GM21576 (cell line): ENCODE measurements at regions not wholly inside any gene's neighbourhood (a gene's known extent, or its start where the extent isn't known, plus 50 kb on each side); places are given as distances from the start of the nearest gene placed in this dataset.
"Not testable (repeated sequence)": the region's sequence is repeated elsewhere in the genome, so short reads cannot be mapped to it uniquely, and the experiment has no call there.

ENCODE experiments used
- ATAC-seq: cut with Tn5 transposase; IDR thresholded peaks from one replicate; pipeline ENCODE4 v1.9.1; 2021; ENCODE audit warnings: mild to moderate bottlenecking, moderate library complexity; ENCODE audit not compliant: unreplicated experiment

DNA sequence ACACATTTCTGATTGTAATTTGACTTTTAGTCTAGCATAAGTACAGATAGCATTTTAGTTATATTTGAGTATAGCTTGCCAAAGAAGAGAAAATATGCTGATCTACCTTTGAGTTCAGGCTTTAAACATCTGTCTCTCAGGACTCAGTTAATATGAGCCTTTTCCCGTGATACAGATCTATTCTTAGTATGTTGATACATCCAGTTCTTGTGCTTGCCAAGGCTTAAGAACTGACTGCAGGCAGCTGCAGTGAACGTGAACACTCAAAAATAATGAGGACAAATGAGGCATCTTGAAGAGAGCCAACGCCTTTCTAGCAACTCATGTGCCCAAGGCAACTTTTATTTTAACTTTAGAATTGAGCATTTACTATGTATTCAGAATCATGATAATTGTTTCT lies 325.5 kb downstream of the SI start:
- ATAC-seq = no peak

DNA sequence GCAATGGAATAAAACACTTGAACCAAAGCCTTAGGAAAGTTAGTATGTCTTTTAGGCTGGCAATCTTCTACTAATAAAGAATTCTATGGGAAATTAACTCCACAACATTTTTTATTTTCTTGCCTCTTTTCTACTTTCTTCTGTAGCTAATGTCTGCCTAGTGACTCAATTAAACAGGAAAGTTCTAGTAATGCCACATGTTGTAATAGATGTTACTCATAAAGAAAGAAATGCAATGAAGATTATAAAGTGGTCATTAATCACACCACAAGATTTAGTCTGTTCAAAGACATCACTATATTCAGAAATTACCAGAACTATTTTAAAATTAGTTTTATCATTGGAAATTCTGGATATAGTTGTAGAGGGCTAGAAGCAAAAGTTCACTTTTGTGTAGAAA lies 329.7 kb downstream of the SI start:
- no peak for ATAC-seq

DNA sequence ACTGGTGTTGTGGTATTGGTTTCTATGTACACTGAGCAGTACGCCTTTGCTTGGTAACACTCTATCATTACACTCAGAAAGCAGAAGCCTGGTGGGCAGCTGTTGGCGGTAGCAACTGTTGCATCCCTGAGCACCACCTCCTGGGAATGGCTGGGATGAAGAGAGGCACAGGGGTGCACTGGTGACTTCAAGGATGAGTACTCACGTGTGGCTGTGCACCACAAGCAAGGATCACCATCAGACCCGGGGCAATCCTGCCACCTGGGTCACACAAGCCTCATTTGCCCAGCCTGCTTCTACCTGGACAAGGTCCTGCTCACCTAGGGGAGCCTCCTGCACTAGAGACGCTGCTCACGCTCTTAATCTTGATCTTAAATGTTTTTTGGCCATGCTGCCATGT lies 336.4 kb downstream of the SI start:
- ATAC-seq = no peak

DNA sequence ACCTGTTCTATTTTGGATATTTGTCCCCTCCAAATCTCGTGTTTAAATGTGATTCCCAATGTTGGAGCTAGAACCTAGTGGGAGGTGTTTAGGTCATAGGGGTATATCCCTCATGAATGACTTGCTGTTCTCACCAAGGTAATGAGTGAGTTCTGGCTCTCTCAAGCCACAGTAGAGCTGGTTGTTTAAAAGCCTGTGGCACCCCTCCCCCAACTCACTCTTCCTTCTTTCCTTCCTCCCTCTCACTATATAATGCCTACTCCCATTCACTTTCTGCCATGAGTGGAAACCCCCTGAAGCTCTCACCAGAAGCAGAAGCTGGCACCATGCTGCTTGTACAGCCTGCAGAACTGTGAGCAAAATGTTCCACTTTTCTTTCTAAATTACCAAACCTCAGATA lies 341.1 kb downstream of the SI start:
- no peak for ATAC-seq

DNA sequence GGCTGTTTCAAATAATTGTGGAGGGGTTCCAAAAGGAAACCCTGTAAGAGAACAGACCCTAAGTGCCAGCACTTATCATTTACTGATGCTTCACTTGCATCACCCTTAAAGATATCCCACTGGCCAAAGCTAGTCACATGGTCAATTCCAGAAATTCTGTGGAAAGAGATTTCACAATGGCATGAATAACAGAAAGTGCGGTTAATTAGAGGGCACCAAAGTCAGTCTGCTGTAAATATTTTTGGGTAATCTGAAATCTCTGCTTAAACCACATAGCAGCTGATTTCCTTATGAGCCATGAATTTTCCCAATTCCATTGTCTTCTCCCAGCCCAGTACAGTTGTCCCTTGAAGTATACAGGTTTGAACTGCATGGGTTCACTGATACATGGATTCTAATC lies 346.1 kb downstream of the SI start:
- no peak for ATAC-seq

DNA sequence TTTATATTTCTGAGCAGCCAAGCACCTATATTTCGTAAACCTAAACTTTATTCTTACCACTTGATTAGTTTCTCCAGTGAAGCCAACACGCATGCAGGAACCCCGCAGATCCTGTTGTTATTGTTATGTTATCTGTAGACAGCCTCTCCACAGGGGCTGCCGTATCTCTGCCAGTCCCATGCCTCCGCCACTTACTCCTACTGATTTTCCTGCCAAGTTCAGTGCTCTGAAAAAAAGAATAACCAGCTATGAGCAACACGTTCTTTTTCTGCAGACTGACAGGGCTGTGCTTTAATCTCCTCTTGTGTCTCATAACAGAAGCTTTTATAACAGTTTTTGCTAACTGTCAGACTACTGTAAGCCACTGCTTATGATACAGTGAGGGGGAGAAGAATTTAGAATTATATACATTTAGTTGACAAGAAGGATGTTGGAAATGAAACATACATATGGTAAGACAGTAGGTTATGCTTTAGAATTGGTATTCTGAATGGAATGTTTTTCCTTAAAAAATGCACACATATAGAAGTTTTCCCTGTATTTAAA lies 347.4 kb downstream of the SI start:
- no peak for ATAC-seq

DNA sequence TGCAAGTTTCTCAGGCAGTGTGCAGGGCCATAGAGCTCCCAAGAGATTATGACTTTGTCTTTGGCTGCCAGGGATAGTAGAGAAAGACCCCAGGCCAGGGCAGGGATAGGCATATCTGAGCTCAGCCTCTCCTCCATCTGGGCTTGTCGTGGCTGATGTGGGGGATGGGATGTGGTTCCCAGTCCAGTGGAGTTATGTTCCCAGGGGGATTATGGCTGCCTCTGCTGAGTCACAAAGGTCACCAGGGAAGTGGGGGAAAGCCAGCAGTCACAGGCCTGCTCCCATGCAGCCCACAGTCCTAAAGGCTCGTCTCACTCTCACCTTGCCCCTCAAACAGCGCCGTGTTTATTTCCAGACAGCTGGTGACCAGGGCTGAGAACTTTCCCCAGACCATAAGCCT lies 354.9 kb downstream of the SI start:
- ATAC-seq = no peak

DNA sequence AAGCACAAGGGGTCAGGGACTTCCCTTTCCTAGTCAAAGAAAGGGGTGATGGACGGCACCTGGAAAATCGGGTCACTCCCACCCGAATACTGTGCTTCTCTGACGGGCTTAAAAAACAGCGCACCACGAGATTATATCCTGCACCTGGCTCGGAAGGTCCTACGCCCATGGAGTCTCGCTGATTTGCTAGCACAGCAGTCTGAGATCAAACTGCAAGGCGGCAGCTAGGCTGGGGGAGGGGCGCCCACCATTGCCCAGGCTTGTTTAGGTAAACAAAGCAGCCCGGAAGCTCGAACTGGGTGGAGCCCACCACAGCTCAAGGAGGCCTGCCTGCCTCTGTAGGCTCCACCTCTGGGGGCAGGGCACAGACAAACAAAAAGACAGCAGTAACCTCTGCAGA lies 375.5 kb downstream of the SI start:
- not testable (repeated sequence) for ATAC-seq

DNA sequence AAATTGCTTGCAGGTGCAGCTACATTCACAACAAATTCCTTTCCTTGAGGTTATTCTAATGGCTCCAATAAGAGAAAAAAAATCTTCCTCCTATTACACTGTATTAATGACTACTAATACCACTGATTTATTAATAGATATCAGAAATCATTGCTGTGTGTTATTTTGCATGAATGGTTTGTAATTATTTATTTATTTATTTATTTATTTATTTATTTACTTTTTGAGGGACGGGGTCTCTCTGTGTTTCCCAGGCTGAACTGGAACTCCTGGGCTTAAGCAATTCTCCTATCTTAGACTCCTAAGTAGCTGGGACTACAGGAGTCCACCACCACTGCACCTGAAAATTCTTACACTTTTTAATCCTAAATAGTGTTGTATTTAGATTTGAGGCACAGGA lies 390.4 kb downstream of the SI start:
- ATAC-seq = no peak

DNA sequence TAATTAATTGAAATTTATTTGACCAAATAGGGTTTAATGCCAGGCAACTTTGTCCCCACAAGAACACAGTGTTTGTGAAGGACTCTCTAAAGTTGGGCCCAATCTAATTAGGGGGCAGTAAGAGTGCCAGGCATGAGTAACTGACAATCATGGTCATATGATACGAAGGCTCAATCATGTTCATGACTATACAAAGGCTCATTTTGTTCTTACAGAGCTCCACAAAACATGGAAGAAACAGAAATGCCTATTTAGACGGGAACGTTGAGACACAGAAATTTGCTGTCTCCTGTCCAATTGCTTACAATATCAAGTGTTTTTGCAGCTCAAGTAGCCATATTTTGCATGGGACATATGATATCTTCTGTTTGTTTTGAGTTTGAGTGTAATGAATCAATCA lies 391.1 kb downstream of the SI start:
- no peak for ATAC-seq

DNA sequence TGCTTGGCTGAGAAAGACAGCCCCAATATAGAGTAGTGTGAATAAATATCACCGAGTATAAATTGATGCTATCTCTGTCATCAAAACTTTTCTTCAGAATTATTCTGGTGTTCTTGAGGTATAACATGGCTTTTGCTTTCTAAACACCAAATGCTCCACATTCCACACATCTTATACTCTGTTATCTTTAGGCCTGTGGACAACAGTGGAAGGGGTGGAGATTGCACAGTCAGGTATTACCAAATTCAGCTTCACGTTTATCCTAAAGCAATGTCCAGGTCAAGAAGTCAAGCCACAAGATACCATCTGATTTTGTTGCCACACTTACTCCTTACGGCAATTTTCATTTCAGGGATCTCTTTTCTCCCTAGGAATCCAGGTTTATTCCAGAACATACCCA lies 394.8 kb downstream of the SI start:
- ATAC-seq = no peak

DNA sequence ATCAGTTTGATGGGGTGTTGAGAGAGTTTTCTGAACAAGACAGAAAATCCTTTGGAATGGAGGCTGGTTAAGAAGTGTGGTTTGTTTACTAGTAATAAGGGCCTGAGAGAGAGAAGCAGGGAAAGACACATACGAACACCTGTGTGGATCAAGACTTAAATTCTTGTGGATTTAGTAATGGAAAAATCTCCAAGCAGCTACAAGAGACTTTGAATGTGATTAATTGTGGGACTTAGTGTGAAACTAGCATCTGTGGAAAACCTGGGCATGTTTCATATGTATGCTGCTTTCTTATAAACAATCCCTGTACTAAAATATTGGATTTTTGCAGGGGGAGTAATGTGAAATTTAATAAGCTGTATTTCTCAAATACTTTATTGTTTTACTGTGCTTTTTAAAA lies 399.1 kb downstream of the SI start:
- no peak for ATAC-seq

DNA sequence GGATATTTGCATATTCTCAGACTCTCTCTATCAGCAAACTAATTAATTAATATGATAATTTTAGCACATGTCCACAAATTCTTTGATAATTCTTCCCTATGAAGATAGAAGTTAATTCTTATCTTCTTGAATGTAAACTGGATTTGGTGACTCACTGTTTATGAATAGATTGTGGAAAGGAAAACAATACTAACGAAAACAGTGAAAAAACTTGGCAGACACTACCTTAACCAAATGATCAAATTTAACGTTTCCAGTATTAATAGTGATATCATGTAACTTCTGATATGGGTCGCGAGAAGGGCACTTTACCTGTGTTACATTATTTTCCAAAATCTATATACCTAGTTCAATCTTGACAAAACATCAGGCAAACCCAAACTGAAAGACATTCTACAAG lies 401.0 kb downstream of the SI start:
- ATAC-seq = no peak

DNA sequence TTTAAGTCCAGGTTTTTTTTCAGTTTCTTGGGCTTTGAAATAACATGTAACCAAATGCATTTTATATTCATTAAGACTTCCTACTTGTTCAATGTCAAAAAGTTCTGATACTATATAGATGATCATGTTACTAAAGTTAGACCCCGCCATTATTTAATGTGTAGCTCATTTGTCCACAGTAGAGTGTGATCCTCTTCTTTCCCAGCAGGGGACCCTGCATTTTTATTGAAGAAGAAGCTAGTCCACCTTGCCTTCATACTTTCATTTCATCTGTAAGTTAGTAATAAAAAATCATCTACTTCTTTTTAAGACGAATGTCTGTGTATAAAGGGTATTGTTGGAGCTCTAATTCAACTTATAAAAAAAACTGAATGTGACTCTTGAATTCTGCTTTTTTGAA lies 404.6 kb downstream of the SI start:
- no peak for ATAC-seq

DNA sequence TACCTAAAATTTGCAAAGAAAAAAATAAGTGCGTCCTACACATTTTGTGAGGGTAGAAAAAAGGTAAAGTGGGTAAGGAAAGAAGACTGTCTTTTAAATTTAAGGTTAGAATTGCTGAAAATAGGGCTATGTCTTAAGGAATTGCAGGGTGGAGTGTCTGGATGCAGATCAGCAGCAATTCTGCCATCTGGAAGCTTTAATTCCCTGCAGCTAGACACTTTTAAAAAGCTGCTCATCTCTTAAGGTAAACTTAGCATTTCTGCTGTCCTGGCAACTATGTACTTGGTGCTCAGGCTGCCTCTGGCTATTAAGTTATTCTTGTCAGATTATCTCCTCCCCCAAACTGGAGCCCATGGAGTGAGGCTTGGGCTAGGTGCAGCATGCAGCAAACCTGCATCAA lies 420.2 kb downstream of the SI start:
- ATAC-seq = no peak

DNA sequence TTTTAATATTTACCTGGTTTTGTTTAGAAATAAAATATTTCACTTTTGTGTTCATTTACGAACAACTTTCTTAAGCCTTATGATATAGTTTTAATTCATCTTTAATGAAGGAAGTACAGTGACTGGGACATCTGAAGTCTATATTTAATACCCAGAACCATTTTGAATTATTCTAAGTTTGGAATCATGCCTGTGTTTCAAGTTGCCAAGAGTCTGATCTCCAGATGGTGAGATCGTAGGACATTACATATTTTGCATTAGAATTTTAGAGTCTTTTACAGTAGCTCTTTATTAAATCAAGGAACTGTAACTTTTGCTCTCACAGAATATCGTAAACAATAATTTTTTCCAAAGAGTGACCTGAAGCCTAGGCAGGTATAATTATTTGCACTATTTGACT lies 420.7 kb downstream of the SI start:
- ATAC-seq = no peak

DNA sequence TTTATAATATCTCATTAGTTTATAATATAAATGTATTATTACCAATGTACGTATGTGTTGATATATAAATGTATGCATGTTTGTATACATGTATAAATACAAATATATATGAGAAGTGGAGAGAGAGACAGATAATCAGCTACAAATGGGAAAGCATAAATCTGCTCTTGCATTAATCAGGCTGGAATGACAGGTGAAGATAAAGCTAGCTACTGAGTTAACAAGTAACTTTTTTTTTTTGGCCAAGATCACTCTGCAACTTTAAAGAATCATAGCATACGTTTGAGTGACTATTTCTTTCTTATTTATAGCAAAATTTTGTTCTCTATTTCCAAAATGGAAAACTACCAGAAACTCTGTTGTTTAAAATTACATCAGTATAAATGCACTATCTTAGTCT lies 422.8 kb downstream of the SI start:
- no peak for ATAC-seq

DNA sequence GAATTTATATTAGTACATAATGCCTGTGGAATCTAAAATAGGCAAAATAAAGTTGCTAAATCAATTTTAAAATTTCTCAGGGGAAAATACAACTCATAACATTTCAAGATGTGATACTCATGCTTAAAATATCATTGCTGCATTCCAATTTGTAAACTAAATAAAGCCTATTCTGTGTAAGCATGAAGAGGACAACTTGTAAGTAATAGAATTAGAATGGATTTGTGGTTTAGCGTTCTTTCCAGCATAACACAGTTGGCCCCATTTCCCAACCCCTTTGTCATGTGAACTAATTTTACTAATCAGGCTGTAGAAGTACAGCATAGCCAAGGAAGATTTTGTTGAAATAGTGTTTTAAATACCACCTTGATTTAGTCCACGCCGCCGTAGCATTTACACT lies 437.2 kb downstream of the SI start:
- no peak for ATAC-seq

DNA sequence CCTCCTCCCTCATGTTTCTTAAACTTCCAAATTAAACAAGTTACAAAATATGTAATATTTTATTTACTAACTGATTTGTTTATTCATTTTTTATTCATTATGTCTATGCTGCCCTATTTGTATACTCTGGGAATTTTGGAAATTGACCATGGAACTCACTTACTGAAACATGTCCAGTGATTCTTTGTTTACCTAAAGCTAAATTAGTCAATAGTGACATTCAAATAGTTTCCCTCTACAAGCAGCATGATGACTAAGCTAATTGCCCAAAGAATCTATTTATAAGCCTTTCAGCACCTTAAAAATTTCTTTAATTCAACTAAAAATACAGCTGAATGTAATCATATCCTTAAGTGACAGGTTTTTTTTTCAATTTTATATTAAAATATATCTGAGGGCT lies 437.7 kb downstream of the SI start:
- no peak for ATAC-seq

DNA sequence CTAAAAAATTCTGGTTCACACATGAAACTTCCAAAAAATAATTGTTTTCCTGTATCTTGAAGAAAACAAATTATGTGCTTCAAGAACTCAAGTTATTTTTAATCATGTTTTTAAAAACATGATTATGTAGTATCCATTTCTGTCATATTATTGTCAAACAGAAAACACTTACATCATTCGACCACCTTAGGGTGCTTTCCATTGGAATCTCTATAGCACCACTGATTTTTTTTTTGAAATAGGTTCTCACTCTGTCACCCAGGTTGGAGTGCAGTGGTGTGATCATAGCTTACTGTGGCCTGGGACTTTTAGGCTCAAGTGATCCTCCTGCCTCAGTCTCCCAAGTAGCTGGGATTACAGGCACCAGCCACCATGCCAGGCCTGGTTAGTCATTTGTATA lies 457.3 kb downstream of the SI start:
- ATAC-seq = no peak

DNA sequence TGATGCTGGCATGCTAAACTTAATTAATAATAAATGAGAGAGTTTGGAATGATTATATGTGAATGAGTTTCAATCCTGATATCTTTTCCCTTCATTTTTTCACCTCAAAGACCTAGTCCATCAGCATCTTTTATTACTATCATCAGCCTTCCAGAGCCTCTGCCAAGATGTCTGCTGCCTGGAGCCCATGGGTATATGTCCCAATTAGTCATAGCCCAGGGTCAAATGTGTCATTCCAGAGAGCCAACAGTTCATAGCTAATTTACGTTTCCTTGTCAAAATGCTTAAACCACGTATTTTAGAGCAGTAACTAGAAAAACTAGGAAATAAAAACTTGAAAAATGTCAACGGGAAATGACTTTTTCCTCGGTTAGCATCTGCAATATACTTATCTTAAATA lies 457.9 kb downstream of the SI start:
- no peak for ATAC-seq

DNA sequence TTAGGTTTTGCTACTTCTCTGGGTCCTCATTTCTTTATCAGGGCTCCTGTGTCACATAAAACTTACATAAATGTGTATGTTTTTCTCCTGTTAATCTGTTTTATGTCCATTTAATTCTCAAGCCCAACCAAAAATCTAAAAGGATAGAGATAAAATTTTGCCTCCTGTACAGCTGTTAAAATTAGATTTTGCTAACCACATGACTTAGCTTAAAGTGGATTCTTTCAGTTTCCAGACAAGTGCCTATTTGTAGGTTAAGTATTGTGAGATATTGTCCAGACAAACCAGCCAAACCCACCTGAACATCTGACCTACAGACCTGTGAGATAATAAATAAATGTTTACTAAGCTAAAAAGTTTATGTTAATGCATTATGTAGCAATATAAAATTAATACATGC lies 465.5 kb downstream of the SI start:
- no peak for ATAC-seq

DNA sequence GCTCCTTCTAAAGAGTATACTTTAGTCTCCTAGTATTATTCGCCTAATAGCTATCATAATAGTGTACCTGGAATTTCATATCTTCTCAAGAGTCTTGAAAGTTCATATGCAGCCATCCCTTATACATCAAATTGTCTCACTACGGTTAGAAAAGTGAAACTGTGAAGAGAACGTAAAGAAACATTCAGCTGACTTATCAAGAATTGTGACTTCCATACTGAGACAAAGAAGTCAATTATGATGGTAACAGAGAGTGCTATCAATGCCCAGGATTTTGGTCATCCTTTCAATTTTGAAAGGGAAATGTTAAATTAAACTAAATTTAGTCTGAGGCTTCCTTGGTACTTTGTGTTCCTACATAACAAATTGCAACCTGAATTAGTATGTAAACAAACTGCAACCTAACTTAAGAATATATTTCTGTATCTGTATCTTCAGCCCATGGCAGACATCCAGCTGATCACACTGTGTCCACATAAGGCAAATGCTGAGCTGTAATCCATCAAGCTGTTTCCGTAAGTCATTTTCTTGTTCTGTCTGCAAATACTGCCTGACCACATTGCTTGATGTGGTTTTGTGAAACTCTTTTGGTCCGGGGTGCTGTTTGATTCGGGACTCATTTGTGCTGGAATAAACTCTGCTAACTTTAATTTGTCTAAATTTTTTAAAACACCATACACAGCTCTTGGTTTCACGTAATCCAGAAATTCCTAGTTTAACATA lies 469.6 kb downstream of the SI start:
- ATAC-seq = no peak
